BJ (cell line): ENCODE measurements at regions not wholly inside any gene's neighbourhood (a gene's known extent, or its start where the extent isn't known, plus 50 kb on each side); places are given as distances from the start of the nearest gene placed in this dataset.

Experiments
- CTCF ChIA-PET: fragments of 350-600 bp; formaldehyde crosslinking; extraction: SDS; loops from one replicate; lab custom pipeline; 2021; ENCODE audit warnings: antibody characterized with exemption, inconsistent platforms; lab: Yijun Ruan, JAX
- POLR2A ChIA-PET: fragments of 300-600 bp; sonication (Branson Sonifier 250); formaldehyde crosslinking; extraction: SDS; loops from one replicate; lab custom pipeline; 2021; ENCODE audit warnings: antibody characterized with exemption; lab: Charles Lee
- DNase-seq: peaks from one replicate; pipeline ENCODE4 v3.0.0-alpha.2; 2011; ENCODE audit warnings: low read depth
- H3K27me3 ChIP-seq: 2 replicates; pipeline ENCODE4 v1.6.0; 2011; ENCODE audit warnings: low read length; ENCODE audit not compliant: control insufficient read depth, insufficient read depth
- H3K36me3 ChIP-seq: 2 replicates; pipeline ENCODE4 v1.5.1; 2011; ENCODE audit warnings: low read length; ENCODE audit not compliant: control insufficient read depth, insufficient read depth
- H3K4me3 ChIP-seq: 2 replicates; pipeline ENCODE4 v1.5.1; 2011; ENCODE audit warnings: low read depth, mild to moderate bottlenecking, control low read depth, low read length
- TF ChIP-seq, protein P1 (sequence below): IDR thresholded peaks from 2 replicates; pipeline ENCODE4 v1.5.1; 2011; ENCODE audit warnings: low read depth, mild to moderate bottlenecking, control low read depth, inconsistent platforms, low read length, moderate library complexity; ENCODE audit not compliant: insufficient read depth

DNA sequence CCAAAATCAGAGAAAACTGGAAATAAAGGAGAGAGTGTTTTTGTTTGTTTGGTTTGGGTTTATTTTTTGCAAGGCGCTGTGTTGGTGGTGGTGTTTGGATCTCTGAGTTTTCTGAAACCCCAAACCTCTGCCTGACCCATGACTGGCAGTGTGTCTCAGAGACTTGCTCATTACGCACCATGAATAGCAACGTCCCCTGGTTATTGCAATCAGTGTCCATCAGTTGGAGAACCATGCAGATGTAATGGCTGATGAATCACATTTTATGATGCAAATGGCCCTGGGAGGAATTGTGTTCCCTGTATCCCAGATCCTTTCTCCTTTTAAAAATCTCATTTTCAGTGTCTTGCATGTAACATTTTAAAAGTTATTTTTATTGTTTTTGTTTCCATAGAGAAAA is 362.8 kb downstream of the PMP22 start:
- DNase-seq: no peak
- TF ChIP-seq, protein P1, sequence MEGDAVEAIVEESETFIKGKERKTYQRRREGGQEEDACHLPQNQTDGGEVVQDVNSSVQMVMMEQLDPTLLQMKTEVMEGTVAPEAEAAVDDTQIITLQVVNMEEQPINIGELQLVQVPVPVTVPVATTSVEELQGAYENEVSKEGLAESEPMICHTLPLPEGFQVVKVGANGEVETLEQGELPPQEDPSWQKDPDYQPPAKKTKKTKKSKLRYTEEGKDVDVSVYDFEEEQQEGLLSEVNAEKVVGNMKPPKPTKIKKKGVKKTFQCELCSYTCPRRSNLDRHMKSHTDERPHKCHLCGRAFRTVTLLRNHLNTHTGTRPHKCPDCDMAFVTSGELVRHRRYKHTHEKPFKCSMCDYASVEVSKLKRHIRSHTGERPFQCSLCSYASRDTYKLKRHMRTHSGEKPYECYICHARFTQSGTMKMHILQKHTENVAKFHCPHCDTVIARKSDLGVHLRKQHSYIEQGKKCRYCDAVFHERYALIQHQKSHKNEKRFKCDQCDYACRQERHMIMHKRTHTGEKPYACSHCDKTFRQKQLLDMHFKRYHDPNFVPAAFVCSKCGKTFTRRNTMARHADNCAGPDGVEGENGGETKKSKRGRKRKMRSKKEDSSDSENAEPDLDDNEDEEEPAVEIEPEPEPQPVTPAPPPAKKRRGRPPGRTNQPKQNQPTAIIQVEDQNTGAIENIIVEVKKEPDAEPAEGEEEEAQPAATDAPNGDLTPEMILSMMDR: no peak
- H3K4me3 ChIP-seq: no peak overlapping the region
- no peaks in the 10 kb centered on the region for H3K27me3 ChIP-seq
- POLR2A ChIA-PET: no interaction called here
- H3K36me3 ChIP-seq: no peaks in the 10 kb centered on the region
- CTCF ChIA-PET: no interaction called here

DNA sequence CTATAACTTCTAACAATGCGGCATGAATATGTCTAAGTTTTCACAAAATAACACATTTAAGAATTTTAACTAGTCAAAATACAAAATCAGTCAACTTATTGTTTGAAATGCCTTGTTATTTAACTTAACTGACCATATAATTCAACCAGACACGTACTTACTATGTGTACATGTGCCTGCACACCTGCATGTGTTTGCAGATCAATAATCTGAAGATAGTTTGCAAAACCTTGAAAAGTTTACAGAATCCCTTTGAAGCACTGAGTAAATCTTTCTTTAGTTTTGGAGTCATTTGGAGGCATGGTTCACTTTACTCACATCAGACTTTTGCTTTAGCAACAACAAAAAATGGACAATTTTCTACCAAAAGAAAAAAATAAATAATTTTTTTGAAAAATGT is 363.8 kb downstream of the PMP22 start:
- DNase-seq: no peak
- Histone ChIP-seq H3K4me3 (no peak overlapping the region), H3K36me3 (no peaks in the 10 kb centered on the region), H3K27me3 (no peaks in the 10 kb centered on the region)
- CTCF ChIA-PET: interaction anchor here (1.7 kb wide), 1 partner anchor 25 kb away, joined by 4 read pairs; no protein-coding TSS in a partner anchor
- POLR2A ChIA-PET: no interaction called here
- TF ChIP-seq, protein P1: no peak

DNA sequence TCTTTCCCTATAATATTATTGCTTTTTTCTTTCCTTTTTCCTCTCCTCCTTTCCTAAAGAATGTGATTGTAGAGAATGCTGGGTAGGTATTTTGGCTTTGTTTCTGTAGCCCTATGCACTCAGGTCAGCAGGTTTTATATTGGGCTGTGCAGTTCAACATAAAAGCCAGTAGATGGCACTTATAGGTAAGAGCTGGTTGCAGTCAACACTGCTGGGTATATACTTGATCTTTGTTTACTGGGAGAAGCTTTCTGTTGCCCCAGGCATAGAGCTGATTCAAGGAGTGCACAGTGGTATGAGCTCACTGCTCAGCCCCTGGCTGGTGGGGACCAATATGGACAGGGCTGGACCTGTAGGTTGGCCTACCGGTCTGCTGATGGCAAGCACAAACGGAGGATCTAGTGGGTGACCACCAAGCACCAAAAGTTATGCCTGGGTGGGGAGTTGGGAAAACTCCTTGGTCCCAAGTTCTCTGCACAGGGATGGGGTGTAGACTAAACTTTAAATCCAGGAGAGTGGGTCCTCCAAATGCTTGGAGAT is 378.9 kb downstream of the PMP22 start:
- Histone ChIP-seq H3K27me3 (no peaks in the 10 kb centered on the region), H3K36me3 (no peaks in the 10 kb centered on the region), H3K4me3 (no peak overlapping the region)
- POLR2A ChIA-PET: no interaction called here
- TF ChIP-seq, protein P1: peak; percentile 24; the same call in 1 of the 2 replicates
- no peak for DNase-seq
- CTCF ChIA-PET: interaction anchor here (0.8 to 1.5 kb wide), 5 partner anchors 9 to 282 kb away, joined by 3 to 4 read pairs (median 3); no protein-coding TSS in a partner anchor

DNA sequence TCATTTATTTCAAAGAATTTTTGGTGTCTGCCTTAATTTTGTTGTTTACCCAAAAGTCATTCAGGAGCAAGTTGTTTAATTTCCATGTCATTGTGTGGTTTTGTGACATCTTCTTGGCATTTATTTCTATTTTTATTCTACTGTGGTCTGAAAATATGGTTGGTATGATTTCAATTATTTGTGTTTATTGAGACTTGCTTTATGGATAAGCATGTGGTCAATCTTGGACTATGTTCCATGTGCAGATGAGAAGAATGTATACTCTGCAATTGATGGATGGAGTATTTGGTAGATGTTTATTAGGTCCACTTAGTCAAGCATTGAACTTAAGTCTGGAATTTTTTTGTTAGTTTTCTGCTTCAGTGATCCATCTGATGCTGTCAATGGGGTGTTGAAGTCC is 383.0 kb downstream of the PMP22 start:
- peak; percentile 81 for DNase-seq
- Histone ChIP-seq H3K36me3 (no peaks in the 10 kb centered on the region), H3K4me3 (no peak overlapping the region), H3K27me3 (no peaks in the 10 kb centered on the region)
- TF ChIP-seq, protein P1: no peak
- POLR2A ChIA-PET: no interaction called here
- CTCF ChIA-PET: no interaction called here

DNA sequence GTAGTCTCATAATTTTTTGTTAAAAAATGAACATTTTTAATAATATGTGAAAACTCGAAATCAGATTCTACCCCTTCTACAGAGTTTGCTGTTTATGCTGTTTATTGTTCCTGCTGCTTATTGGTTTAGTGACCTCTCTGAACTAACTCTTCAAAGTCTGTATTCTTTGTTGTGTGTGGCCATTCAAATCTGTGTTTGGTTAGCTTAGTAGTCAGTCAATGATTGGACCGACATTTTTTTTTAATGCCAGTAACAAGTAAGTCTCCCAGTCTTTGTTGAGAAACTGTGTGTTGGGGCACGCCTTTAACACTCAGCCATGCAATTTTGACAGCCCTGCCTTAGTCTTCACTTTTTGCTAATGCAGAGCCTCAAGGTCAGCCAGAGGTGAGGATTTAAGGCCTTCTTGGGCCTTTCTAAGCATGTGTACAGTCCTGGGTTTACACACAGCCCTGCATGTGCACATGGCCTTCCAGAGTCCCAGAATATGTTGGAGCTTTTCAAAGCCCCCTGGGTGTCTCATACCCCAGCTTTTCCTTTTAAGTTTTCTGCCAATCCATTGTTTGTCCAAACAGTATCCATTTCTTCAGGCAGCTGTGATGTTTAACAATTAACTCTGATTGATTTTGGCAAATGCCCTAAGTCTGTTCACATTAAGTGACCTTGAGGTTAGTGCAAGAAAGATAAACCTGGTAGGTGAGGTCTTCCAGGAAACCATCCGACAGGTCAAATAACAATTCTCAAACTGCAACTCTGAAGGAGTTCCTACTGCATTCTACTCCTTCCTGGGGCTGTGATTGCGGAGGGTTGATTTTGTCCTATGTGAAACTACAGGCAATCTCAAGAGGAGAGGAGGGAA is 389.3 kb downstream of the PMP22 start:
- CTCF ChIA-PET: no interaction called here
- TF ChIP-seq, protein P1: no peak
- DNase-seq: no peak
- H3K36me3 ChIP-seq: no peaks in the 10 kb centered on the region
- H3K4me3 ChIP-seq: no peak overlapping the region
- POLR2A ChIA-PET: no interaction called here
- H3K27me3 ChIP-seq: no peaks in the 10 kb centered on the region
